Mucosa of rectum (tissue), 2 donors: ENCODE measurements at regions not wholly inside any gene's neighbourhood (a gene's known extent, or its start where the extent isn't known, plus 50 kb on each side); places are given as distances from the start of the nearest gene placed in this dataset.
"Not testable (repeated sequence)": the region's sequence is repeated elsewhere in the genome, so short reads cannot be mapped to it uniquely, and the experiment has no call there.

Source experiments
- H3K27ac ChIP-seq, 2 donors: one replicate each; pipeline ENCODE4 v1.7.0; 2013; ENCODE audit warnings: inconsistent platforms in 2 of 2, low read depth in 2 of 2, low read length in 2 of 2
- H3K27me3 ChIP-seq, 2 donors: one replicate each; pipeline ENCODE4 v1.7.0; 2013; ENCODE audit warnings: low read length in 2 of 2; ENCODE audit not compliant: control insufficient read depth in 2 of 2, insufficient read depth in 2 of 2
- H3K36me3 ChIP-seq, 2 donors: one replicate each; pipeline ENCODE4 v1.7.0; 2013; ENCODE audit warnings: low read length in 2 of 2; ENCODE audit not compliant: control insufficient read depth in 2 of 2, insufficient read depth in 2 of 2
- H3K4me1 ChIP-seq, 2 donors: one replicate each; pipeline ENCODE4 v1.7.0; 2013; ENCODE audit warnings: low read length in 2 of 2, mild to moderate bottlenecking in 1 of 2; ENCODE audit not compliant: control insufficient read depth in 2 of 2, insufficient read depth in 2 of 2
- H3K4me3 ChIP-seq, 2 donors: one replicate each; pipeline ENCODE4 v1.7.0; 2013; ENCODE audit warnings: low read length in 2 of 2
- H3K9ac ChIP-seq, 2 donors: one replicate each; pipeline ENCODE4 v1.7.0; 2013; ENCODE audit warnings: low read length in 2 of 2, low read depth in 1 of 2, mild to moderate bottlenecking in 1 of 2
- H3K9me3 ChIP-seq, 2 donors: one replicate each; pipeline ENCODE4 v1.7.0; 2013; ENCODE audit warnings: low read length in 2 of 2; ENCODE audit not compliant: control insufficient read depth in 2 of 2
- donor health status: healthy.
- donor health status: Normal muscosa, but diverticular disease.

DNA sequence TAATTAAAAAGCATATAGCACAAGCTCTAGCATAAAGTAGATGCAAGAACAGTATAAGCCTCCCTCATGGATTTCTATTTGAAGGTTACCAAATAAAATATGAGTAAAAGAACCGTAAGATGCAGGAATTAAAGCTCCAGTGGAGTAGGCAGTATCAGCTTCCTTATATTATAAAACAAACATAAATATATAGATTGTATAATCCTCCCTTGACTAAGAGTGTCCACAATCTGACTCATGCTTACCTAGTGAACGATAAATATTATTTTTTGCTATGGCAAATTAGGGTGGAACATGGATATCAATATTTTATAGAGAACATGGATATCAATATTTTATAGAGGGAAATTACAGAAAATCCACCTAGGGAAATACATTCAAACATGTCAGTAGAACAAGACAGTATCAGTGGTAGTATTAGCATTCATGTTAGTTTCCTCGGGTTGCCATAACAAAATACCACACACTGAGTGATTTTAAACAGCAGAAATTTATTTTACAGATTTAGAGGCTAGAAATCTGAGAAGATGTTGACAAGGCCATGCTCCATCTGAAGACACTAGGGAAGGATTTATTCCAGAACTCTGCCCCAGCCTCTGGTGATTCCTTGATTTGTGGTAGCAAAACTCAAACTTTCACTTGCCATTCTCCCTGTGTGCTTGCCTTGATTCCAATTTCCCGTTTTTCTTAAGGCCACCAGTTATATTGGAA is 1521.3 kb downstream of the SI start:
- no peaks in the 10 kb centered on the region for H3K9me3 ChIP-seq
- H3K36me3 ChIP-seq = no peaks in the 10 kb centered on the region
- H3K4me1 ChIP-seq = no peaks in the 10 kb centered on the region
- H3K27ac ChIP-seq = no peak overlapping the region
- no peak overlapping the region for H3K4me3 ChIP-seq
- no peak overlapping the region for H3K9ac ChIP-seq
- no peaks in the 10 kb centered on the region for H3K27me3 ChIP-seq

DNA sequence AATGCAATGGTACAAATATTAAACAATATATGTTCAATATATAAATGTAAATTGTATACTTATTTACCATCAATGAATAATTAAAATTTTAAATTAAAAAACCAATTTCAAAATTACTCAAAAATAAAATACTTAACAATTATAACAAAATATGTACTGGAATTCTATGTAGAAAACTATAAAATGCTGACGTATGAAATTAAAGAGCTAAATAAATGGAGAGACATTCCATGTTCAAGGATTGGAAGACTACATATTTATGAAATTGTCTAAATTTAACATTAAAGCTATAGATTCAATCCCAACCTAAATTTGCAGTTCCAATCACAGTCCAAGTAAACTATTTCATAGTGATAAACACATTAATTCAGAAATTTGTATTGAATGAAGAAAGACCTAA is 1522.4 kb downstream of the SI start:
- H3K27ac ChIP-seq = no peak overlapping the region
- H3K36me3 ChIP-seq = no peaks in the 10 kb centered on the region

DNA sequence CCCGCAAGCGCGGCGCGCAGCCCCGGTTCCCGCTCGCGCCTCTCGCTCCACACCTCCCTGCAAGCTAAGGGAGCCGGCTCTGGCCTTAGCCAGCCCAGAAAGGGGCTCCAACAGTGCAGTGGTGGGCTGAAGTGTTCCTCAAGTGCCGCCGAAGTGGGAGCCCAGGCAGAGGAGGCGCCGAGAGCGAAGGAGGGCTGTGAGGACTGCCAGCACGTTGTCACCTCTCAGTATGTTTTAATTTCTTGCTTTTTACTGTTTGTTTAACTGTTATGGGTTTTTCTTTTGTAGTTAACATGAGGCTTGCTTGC is 1525.7 kb downstream of the SI start:
- H3K4me1 ChIP-seq = no peaks in the 10 kb centered on the region
- no peaks in the 10 kb centered on the region for H3K9me3 ChIP-seq
- no peaks in the 10 kb centered on the region for H3K27me3 ChIP-seq
- no peak overlapping the region for H3K27ac ChIP-seq
- no peaks in the 10 kb centered on the region for H3K36me3 ChIP-seq
- H3K4me3 ChIP-seq = no peak overlapping the region
- H3K9ac ChIP-seq = no peak overlapping the region

More for the DNA sequence above, 1522.4 kb downstream of the SI start:
- H3K9ac ChIP-seq = no peak overlapping the region
- no peaks in the 10 kb centered on the region for H3K9me3 ChIP-seq
- no peaks in the 10 kb centered on the region for H3K4me1 ChIP-seq
- H3K27me3 ChIP-seq = no peaks in the 10 kb centered on the region
- no peak overlapping the region for H3K4me3 ChIP-seq

DNA sequence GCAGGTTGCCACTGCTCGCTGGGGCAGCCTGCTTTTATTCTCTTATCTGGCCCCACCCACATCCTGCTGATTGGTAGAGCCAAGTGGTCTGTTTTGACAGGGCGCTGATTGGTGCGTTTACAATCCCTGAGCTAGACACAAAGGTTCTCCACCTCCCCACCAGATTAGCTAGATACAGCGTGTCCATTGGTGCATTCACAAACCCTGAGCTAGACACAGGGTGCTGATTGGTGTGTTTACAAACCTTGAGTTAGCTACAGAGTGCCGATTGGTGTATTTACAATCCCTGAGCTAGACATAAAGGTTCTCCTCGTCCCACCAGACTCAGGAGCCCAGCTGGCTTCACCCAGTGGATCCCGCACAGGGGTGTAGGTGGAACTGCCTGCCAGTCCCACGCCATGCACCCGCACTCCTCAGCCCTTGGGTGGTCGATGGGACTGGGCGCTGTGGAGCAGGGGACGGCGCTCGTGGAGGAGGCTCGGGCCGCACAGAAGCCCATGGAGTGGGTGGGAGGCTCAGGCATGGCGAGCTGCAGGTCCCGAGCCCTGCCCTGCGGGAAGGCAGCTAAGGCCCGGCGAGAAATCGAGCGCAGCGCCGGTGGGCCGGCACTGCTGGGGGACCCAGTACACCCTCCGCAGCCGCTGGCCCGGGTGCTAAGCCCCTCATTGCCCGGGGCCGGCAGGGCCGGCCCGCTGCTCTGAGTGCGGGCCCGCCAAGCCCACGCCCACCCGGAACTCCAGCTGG is 1526.2 kb downstream of the SI start:
- H3K4me1 ChIP-seq, H3K4me3 ChIP-seq, H3K36me3 ChIP-seq, H3K27me3 ChIP-seq, H3K9ac ChIP-seq, H3K27ac ChIP-seq, H3K9me3 ChIP-seq: not testable (repeated sequence)

DNA sequence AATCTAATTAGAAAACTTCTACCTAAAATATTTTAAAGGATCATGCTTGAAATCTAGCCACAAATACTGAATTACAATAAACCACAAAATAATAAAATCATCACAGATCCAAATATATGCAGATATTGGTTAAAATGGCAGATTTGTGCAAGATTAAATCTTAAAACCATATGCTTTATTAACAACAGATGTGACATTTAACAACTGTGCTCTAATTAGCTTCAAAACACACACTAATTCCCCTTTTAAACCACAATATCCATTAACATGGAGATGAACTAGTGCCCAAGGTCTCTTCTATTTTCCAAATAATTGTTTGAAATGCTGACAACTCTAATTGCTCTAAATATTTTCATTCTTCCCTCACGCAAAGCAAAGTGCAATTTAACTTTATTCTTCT is 1530.3 kb downstream of the SI start:
- no peaks in the 10 kb centered on the region for H3K4me1 ChIP-seq
- no peaks in the 10 kb centered on the region for H3K27me3 ChIP-seq
- H3K27ac ChIP-seq = no peak overlapping the region
- H3K4me3 ChIP-seq = no peak overlapping the region
- no peaks in the 10 kb centered on the region for H3K36me3 ChIP-seq
- no peaks in the 10 kb centered on the region for H3K9me3 ChIP-seq
- no peak overlapping the region for H3K9ac ChIP-seq

DNA sequence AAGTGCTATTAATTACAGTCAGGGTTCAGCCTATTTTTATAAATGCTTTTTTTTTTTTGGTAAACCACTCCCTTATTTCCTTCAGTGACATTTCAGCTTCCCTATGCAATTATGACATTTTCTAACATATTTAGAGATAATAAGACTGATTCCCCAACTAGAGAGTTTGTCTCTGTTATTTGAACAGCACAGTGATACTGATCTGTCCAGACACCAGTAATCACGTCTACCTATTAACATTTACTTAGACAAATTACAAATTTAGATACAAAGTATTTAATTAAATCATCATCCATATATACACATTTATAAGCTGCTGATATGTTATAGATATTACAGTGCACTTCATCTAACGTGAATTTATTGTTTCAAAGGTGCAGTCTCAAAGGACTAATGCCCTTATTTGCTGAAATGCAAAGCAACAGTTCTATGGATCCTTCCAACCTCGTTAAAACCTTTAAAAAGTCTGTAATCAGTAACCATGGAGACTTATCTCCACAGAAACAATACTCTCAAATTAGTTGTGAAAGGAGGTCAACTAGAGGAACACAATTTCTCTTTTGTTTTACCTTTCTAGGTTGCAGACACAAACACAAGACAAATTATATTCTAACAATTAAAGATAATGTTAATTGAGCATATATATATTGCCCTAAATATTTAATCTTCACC is 1531.1 kb downstream of the SI start:
- Histone ChIP-seq H3K4me1 (no peaks in the 10 kb centered on the region), H3K9ac (no peak overlapping the region), H3K27ac (no peak overlapping the region), H3K9me3 (no peaks in the 10 kb centered on the region), H3K4me3 (no peak overlapping the region), H3K27me3 (no peaks in the 10 kb centered on the region), H3K36me3 (no peaks in the 10 kb centered on the region)

DNA sequence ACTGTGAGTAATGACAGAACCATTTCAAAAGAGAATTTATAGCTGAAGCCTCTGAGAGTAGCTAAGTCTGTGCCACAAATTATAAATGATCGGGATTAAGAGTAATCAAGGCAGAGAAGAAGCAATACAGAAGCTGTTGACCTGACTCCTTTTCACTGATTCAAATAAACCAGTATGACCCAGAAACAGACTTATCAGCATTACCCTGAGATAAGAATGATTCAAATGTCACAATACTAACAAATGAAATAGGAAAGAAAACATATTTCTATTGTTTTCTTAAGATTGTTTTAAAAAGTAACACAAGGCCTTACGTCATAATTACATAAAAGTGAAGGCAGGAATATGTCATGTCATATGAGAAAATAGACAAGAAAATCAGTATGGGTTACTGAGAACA is 1534.6 kb downstream of the SI start:
- H3K27me3 ChIP-seq = no peaks in the 10 kb centered on the region
- no peaks in the 10 kb centered on the region for H3K4me1 ChIP-seq
- no peak overlapping the region for H3K9ac ChIP-seq
- H3K27ac ChIP-seq = no peak overlapping the region
- H3K4me3 ChIP-seq = no peak overlapping the region
- no peaks in the 10 kb centered on the region for H3K36me3 ChIP-seq
- H3K9me3 ChIP-seq = no peaks in the 10 kb centered on the region

DNA sequence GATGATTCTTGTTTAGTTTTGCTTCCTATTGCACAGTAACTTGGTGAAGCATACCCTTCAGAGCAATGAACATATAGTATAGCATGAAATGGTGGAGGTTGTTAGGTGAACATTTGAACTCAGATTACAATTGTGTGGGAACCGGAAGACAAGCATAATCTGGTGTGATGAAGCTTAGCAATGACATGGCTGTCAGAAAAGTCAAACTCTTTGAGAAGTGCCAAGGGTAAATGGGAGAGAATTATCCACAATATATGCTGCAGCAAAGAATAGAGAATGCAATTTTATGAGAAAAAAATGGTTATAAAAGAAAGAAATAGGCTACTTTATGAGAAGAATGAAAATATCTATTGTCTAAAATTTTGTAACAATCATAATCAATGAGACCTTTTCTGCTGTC is 1536.7 kb downstream of the SI start:
- no peaks in the 10 kb centered on the region for H3K4me1 ChIP-seq
- H3K4me3 ChIP-seq = no peak overlapping the region
- no peak overlapping the region for H3K27ac ChIP-seq

DNA sequence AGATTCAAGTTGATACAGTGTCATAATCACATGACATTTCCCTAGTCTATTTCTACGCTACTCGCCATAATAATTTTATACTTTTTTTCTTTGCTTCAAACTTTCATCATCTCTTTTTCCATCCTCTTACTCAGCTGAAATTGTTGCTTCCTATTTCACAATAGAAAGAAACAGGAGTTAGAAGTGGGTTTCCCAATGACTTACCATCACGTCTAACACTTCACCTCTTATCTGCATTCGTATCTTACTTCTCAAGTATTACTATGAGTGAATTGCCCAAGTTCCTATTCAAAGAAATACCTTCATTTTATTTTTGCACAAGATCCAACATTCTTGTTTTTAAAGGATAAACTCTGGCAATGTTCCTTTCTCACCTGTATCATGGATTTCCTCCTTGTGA is 1539.9 kb downstream of the SI start:
- Histone ChIP-seq H3K4me1 (no peaks in the 10 kb centered on the region), H3K4me3 (no peak overlapping the region), H3K9ac (no peak overlapping the region), H3K36me3 (no peaks in the 10 kb centered on the region), H3K27me3 (no peaks in the 10 kb centered on the region), H3K27ac (no peak overlapping the region), H3K9me3 (no peaks in the 10 kb centered on the region)

More for the DNA sequence above, 1536.7 kb downstream of the SI start:
- Histone ChIP-seq H3K9me3 (no peaks in the 10 kb centered on the region), H3K36me3 (no peaks in the 10 kb centered on the region), H3K9ac (no peak overlapping the region), H3K27me3 (no peaks in the 10 kb centered on the region)

DNA sequence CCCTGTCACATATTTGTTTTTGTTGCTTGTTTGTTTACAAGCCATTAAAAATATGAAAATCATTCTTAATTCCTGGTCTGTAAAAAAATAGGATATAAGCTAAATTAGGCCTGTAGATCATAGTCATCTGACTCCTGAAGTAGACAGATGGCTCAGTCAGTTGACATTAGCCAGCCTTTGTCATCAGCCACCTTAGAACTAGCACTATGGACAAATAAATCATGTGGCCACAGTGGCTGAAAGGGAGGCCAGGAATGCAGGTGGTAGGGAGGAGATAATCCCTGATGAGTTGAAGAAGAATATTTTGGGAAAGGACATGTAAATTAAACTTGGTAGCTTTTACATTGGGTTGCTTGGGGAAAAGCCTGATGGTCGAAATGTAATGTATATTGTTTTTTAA is 1544.9 kb downstream of the SI start:
- H3K27ac ChIP-seq = no peak overlapping the region
- H3K27me3 ChIP-seq = no peaks in the 10 kb centered on the region
- no peak overlapping the region for H3K4me3 ChIP-seq
- peaks cover 0 to 2% of the 10 kb centered on the region in 2 donors for H3K9me3 ChIP-seq
- no peaks in the 10 kb centered on the region for H3K36me3 ChIP-seq
- H3K9ac ChIP-seq = no peak overlapping the region
- no peaks in the 10 kb centered on the region for H3K4me1 ChIP-seq
